ENCODE measurements at regions not wholly inside any gene's neighbourhood (a gene's known extent, or its start where the extent isn't known, plus 50 kb on each side); places are given as distances from the start of the nearest gene placed in this dataset.

- Histone ChIP-seq H3K36me3 (no peaks in the 10 kb centered on the region), H3K4me1 (ENCODE audit: low read depth) (no peaks in the 10 kb centered on the region), H3K4me3 (no peak overlapping the region), H3K27ac (no peak overlapping the region), H3K9me3 (ENCODE audit: low read depth) (no peaks in the 10 kb centered on the region), H3K27me3 (no peaks in the 10 kb centered on the region)
- DNase-seq (ENCODE audit: low read depth in 1 of 2, low spot score in 1 of 2): no peak
- TF ChIP-seq CTCF (IDR thresholded peaks at IDR 0.05; ENCODE audit: low read depth, low read length): no peak
These were observed 265.8 kb downstream of the ARAP2 start for GRCh38 chr4:35978551-35978950.

GRCh38 chr4:35982318-35982717, 262.0 kb downstream of the ARAP2 start:
- Histone ChIP-seq H3K27ac (no peak overlapping the region), H3K4me3 (no peak overlapping the region), H3K27me3 (no peaks in the 10 kb centered on the region), H3K4me1 (ENCODE audit: low read depth) (no peaks in the 10 kb centered on the region), H3K36me3 (no peaks in the 10 kb centered on the region), H3K9me3 (ENCODE audit: low read depth) (no peaks in the 10 kb centered on the region)
- no peak for DNase-seq (ENCODE audit: low read depth in 1 of 2, low spot score in 1 of 2)
- TF ChIP-seq CTCF (IDR thresholded peaks at IDR 0.05; ENCODE audit: low read depth, low read length): no peak

- Histone ChIP-seq H3K4me1 (ENCODE audit: low read depth) (no peaks in the 10 kb centered on the region), H3K4me3 (no peak overlapping the region), H3K36me3 (no peaks in the 10 kb centered on the region), H3K27me3 (no peaks in the 10 kb centered on the region), H3K27ac (no peak overlapping the region), H3K9me3 (ENCODE audit: low read depth) (no peaks in the 10 kb centered on the region)
- DNase-seq (ENCODE audit: low read depth in 1 of 2, low spot score in 1 of 2): no peak
- no peak for TF ChIP-seq CTCF (IDR thresholded peaks at IDR 0.05; ENCODE audit: low read depth, low read length)
These were observed 257.8 kb downstream of the ARAP2 start for GRCh38 chr4:35986537-35986936.

- Histone ChIP-seq H3K4me1 (ENCODE audit: low read depth) (no peaks in the 10 kb centered on the region), H3K9me3 (ENCODE audit: low read depth) (no peaks in the 10 kb centered on the region), H3K36me3 (no peaks in the 10 kb centered on the region), H3K27ac (no peak overlapping the region), H3K4me3 (no peak overlapping the region), H3K27me3 (no peaks in the 10 kb centered on the region)
- no peak for DNase-seq (ENCODE audit: low read depth in 1 of 2, low spot score in 1 of 2)
- no peak for TF ChIP-seq CTCF (IDR thresholded peaks at IDR 0.05; ENCODE audit: low read depth, low read length)
These were observed 250.7 kb downstream of the ARAP2 start for GRCh38 chr4:35993606-35994005.

- H3K9me3 ChIP-seq (ENCODE audit: low read depth): no peaks in the 10 kb centered on the region
- TF ChIP-seq CTCF (IDR thresholded peaks at IDR 0.05; ENCODE audit: low read depth, low read length): no peak
- no peaks in the 10 kb centered on the region for H3K4me1 ChIP-seq (ENCODE audit: low read depth)
- DNase-seq (ENCODE audit: low read depth in 1 of 2, low spot score in 1 of 2): no peak
- no peaks in the 10 kb centered on the region for H3K27me3 ChIP-seq
- no peak overlapping the region for H3K27ac ChIP-seq
- H3K4me3 ChIP-seq: no peak overlapping the region
- no peaks in the 10 kb centered on the region for H3K36me3 ChIP-seq
These were observed 243.3 kb downstream of the ARAP2 start for GRCh38 chr4:36000941-36001557.

GRCh38 chr4:36003051-36003450, 241.3 kb downstream of the ARAP2 start:
- Histone ChIP-seq H3K27ac (no peak overlapping the region), H3K4me3 (no peak overlapping the region), H3K4me1 (ENCODE audit: low read depth) (no peaks in the 10 kb centered on the region), H3K27me3 (no peaks in the 10 kb centered on the region), H3K9me3 (ENCODE audit: low read depth) (no peaks in the 10 kb centered on the region), H3K36me3 (no peaks in the 10 kb centered on the region)
- no peak for DNase-seq (ENCODE audit: low read depth in 1 of 2, low spot score in 1 of 2)
- no peak for TF ChIP-seq CTCF (IDR thresholded peaks at IDR 0.05; ENCODE audit: low read depth, low read length)
